Central memory CD8-positive, alpha-beta T cell (primary cell): ENCODE measurements at regions not wholly inside any gene's neighbourhood (a gene's known extent, or its start where the extent isn't known, plus 50 kb on each side); places are given as distances from the start of the nearest gene placed in this dataset.

Experiments used
- ATAC-seq: fragments of 150-1000 bp; cut with Tn5 transposase; replicated peaks from 2 replicates; pipeline ENCODE4 v1.10.0; 2022; ENCODE audit warnings: mild to moderate bottlenecking, moderate FRiP score, moderate number of reproducible peaks; ENCODE audit not compliant: poor library complexity, severe bottlenecking; ENCODE audit errors: extremely low read depth
- DNase-seq, 2 donors: peaks; one replicate each; pipeline ENCODE4 v3.0.0; 2021; ENCODE audit warnings: low spot score in 2 of 2
- H3K27ac Mint-ChIP-seq: one replicate; pipeline ENCODE4 v1.8.0; 2022; ENCODE audit warnings: low read depth, mild to moderate bottlenecking, moderate library complexity, mixed read lengths
- H3K27me3 Mint-ChIP-seq: one replicate; pipeline ENCODE4 v1.8.0; 2022; ENCODE audit warnings: mixed read lengths
- H3K36me3 Mint-ChIP-seq: one replicate; pipeline ENCODE4 v1.8.0; 2022; ENCODE audit warnings: mild to moderate bottlenecking, moderate library complexity, mixed read lengths; ENCODE audit not compliant: insufficient read depth
- H3K4me1 Mint-ChIP-seq: one replicate; pipeline ENCODE4 v1.8.0; 2022; ENCODE audit warnings: mixed read lengths
- H3K4me3 Mint-ChIP-seq: one replicate; pipeline ENCODE4 v1.8.0; 2022; ENCODE audit warnings: mild to moderate bottlenecking, moderate library complexity, mixed read lengths
- H3K9me3 Mint-ChIP-seq: one replicate; pipeline ENCODE4 v1.8.0; 2022; ENCODE audit warnings: mixed read lengths

- no peaks in the 10 kb centered on the region for H3K36me3 Mint-ChIP-seq
- no peak overlapping the region for H3K4me3 Mint-ChIP-seq
- no peak overlapping the region for H3K27ac Mint-ChIP-seq
- no peak for DNase-seq
- peaks cover 48% of the 10 kb centered on the region for H3K27me3 Mint-ChIP-seq
- no peak for ATAC-seq
- no peaks in the 10 kb centered on the region for H3K9me3 Mint-ChIP-seq
- H3K4me1 Mint-ChIP-seq: no peaks in the 10 kb centered on the region
These were observed 129.5 kb upstream of the FSTL4 start for GRCh38 chr5:133741818-133742355.

DNA sequence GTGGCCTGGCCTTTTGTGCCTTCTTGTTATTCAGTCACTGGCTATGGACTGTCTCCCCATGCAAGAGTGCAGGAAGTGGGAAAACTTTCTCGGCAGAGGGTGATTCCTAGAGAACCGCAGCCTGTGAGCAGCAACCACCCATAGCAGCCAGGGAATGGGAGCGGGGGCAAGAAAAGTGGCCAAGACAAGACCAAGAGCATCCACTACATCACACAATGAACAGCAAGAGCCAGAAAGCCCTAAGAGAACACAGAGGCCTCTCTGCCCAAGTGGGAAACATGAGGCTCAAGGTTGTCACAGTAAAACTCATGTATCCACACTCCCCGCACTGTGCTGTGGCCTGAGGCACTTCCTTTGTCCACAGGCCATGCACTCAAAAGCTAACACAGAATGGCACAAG lies 129.1 kb upstream of the FSTL4 start:
- no peak for DNase-seq
- no peak overlapping the region for H3K27ac Mint-ChIP-seq

DNA sequence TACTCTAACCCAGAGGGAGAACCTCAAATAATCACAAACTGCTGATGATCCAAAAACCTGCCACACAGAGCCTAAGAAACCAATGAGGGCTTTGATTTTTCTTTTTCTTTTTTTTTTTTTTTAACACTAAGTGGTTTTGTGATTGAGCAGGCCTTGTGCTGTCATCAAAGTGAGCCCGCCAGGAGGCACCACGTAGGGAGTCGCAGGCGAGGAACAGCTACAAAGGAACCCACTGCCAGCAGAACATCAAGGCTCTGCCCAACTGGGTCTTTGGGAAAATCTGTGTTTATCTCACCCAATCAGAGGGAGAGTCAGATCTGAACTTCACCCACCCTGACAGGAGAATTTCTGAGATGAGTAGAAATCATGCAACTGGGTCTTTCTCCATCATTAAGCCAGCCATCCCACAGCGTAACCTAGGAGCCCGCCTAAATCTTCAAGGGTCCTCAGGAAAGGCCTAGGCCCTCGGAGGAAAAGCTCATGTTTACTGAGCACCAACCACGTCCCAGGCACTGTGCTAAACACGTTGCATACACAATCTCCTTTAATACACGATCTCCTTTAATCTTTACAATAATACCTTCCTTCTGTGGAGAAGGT lies 126.9 kb upstream of the FSTL4 start:
- no peaks in the 10 kb centered on the region for H3K4me1 Mint-ChIP-seq
- no peaks in the 10 kb centered on the region for H3K36me3 Mint-ChIP-seq
- H3K9me3 Mint-ChIP-seq: no peaks in the 10 kb centered on the region
- no peak overlapping the region for H3K4me3 Mint-ChIP-seq
- DNase-seq (no peak), ATAC-seq (no peak)
- H3K27ac Mint-ChIP-seq: no peak overlapping the region
- H3K27me3 Mint-ChIP-seq: peaks cover 49% of the 10 kb centered on the region

More for the DNA sequence above, 129.1 kb upstream of the FSTL4 start:
- no peaks in the 10 kb centered on the region for H3K4me1 Mint-ChIP-seq
- no peaks in the 10 kb centered on the region for H3K36me3 Mint-ChIP-seq
- no peak overlapping the region for H3K4me3 Mint-ChIP-seq
- H3K9me3 Mint-ChIP-seq: no peaks in the 10 kb centered on the region
- ATAC-seq: no peak
- peaks cover 49% of the 10 kb centered on the region for H3K27me3 Mint-ChIP-seq

GRCh38 chr5:133738271-133738670 lies 125.9 kb upstream of the FSTL4 start:
- Mint-ChIP-seq H3K27ac (no peak overlapping the region), H3K36me3 (no peaks in the 10 kb centered on the region), H3K27me3 (peaks cover 50% of the 10 kb centered on the region), H3K4me1 (no peaks in the 10 kb centered on the region), H3K4me3 (no peak overlapping the region), H3K9me3 (no peaks in the 10 kb centered on the region)
- ATAC-seq: no peak
- DNase-seq: no peak

DNA sequence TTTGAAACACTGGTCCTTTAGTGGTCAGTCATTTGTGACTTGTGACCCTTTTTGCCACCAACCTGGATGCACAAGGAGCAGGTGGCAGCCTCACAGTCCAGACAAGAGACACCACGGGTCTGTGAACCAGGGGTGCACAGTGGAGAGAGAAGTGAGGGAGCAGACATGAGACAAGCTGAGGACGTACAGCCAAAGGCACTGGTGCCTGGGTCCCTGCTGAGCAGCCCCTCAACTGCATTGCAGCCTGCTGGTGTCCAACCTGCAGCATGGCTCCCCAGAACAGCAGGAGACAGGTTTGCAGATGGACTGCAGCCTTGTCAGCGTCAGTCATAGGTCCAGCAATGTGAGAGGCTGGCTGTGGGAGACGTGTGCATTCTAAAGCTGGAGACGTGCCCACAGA lies 124.2 kb upstream of the FSTL4 start:
- Mint-ChIP-seq H3K9me3 (no peaks in the 10 kb centered on the region), H3K4me1 (no peaks in the 10 kb centered on the region), H3K4me3 (no peak overlapping the region), H3K27me3 (peaks cover 46% of the 10 kb centered on the region), H3K36me3 (no peaks in the 10 kb centered on the region), H3K27ac (no peak overlapping the region)
- ATAC-seq (no peak), DNase-seq (no peak)

- ATAC-seq (no peak), DNase-seq (no peak)
- Mint-ChIP-seq H3K27ac (no peak overlapping the region), H3K27me3 (peaks cover 43% of the 10 kb centered on the region), H3K9me3 (no peaks in the 10 kb centered on the region), H3K4me3 (no peak overlapping the region), H3K36me3 (no peaks in the 10 kb centered on the region), H3K4me1 (no peaks in the 10 kb centered on the region)
These were observed 123.0 kb upstream of the FSTL4 start for GRCh38 chr5:133735346-133735745.

GRCh38 chr5:133734916-133735315 lies 122.6 kb upstream of the FSTL4 start:
- Mint-ChIP-seq H3K27me3 (peaks cover 41% of the 10 kb centered on the region), H3K9me3 (no peaks in the 10 kb centered on the region), H3K4me1 (no peaks in the 10 kb centered on the region), H3K27ac (no peak overlapping the region), H3K36me3 (no peaks in the 10 kb centered on the region), H3K4me3 (no peak overlapping the region)
- DNase-seq (no peak), ATAC-seq (no peak)

DNA sequence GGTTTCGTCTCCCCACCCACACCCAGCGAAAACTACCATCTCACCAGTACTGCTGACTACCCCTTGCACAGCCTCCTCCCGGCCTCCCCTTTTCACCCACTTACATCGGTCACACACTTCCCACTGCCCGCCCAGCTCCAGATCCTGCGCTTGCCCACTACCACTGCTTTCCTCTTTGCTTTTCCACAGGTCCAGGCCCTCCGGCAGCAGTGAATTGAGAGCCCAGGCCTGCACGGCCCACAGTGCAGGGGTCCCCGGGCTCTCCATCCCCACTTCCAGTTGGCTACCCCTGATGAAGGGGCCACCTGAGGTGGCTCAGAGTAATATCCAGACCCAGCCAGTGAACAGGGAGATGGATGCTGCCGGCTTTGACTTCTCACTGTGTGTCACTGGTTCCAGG lies 120.2 kb upstream of the FSTL4 start:
- ATAC-seq: no peak
- H3K4me1 Mint-ChIP-seq: no peaks in the 10 kb centered on the region
- no peaks in the 10 kb centered on the region for H3K36me3 Mint-ChIP-seq
- no peaks in the 10 kb centered on the region for H3K9me3 Mint-ChIP-seq
- H3K4me3 Mint-ChIP-seq: no peak overlapping the region
- H3K27ac Mint-ChIP-seq: no peak overlapping the region
- peaks cover 34% of the 10 kb centered on the region for H3K27me3 Mint-ChIP-seq
- no peak for DNase-seq

DNA sequence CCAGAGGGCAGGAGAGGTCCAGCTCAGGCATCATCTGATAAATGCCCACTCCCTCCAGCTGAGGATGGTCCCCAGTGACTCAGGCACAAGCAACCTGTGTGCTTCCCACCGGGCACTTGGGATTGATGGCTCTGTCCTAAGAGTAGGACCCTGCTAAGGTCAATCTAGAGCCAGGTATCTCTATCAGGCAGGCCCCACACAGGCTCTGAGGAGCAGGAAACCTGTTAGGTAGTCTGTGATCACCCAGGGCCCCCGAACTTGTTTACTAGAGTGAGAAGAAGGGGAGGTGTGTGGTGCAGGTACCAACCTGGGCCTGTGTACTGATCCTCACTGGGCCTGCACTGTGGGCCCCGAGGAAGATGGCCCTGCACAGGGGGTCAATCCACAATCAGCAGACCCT lies 119.6 kb upstream of the FSTL4 start:
- no peak overlapping the region for H3K4me3 Mint-ChIP-seq
- no peaks in the 10 kb centered on the region for H3K9me3 Mint-ChIP-seq
- no peaks in the 10 kb centered on the region for H3K4me1 Mint-ChIP-seq
- no peak overlapping the region for H3K27ac Mint-ChIP-seq
- no peak for DNase-seq
- peaks cover 34% of the 10 kb centered on the region for H3K27me3 Mint-ChIP-seq
- no peak for ATAC-seq
- H3K36me3 Mint-ChIP-seq: peaks cover 2% of the 10 kb centered on the region

GRCh38 chr5:133730866-133731265 lies 118.5 kb upstream of the FSTL4 start:
- no peak overlapping the region for H3K4me3 Mint-ChIP-seq
- no peak for ATAC-seq
- no peak overlapping the region for H3K27ac Mint-ChIP-seq
- H3K9me3 Mint-ChIP-seq: no peaks in the 10 kb centered on the region
- peaks cover 44% of the 10 kb centered on the region for H3K27me3 Mint-ChIP-seq
- H3K4me1 Mint-ChIP-seq: no peaks in the 10 kb centered on the region
- DNase-seq: no peak
- H3K36me3 Mint-ChIP-seq: peaks cover 2% of the 10 kb centered on the region

DNA sequence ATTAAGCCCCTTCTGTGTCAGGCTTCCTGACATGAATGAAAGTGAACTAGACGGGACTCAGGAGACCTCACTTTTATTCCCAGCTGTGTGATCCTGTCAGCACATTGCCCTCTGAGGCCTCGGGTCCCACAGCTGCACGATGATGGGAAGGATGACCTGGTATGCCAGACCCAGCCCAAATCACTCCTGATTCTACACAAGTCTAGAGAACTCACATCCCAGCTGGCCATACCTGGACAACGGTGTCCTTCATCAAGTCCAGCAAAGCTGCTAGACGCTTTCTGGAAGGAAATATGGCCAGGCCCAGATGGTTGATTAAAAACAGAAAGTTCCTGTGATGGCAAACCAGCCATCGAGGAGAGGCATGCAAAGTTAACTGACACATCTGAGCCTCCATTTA lies 118.0 kb upstream of the FSTL4 start:
- no peak for DNase-seq
- Mint-ChIP-seq H3K4me3 (no peak overlapping the region), H3K9me3 (no peaks in the 10 kb centered on the region), H3K27ac (no peak overlapping the region), H3K27me3 (peaks cover 49% of the 10 kb centered on the region), H3K36me3 (peaks cover 2% of the 10 kb centered on the region), H3K4me1 (no peaks in the 10 kb centered on the region)
- ATAC-seq: no peak

DNA sequence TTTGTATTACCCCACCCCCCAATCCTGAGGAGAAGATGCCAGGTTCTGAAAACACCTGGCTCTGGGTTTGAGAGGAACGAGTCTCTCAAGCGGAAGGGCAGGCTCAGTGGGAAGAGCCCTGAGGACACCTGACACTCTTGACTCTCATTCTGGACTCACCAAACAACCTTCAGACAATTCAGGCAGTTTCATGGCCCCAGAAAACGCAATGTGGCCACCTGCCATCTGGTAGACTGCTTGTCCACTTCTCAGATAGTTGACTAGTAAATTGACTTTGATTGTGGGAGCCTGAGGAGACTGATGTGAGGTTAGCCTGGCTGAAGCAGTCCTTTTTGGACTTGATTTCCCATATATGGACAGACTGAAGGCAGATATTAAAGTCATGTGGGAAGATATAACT lies 117.5 kb upstream of the FSTL4 start:
- Mint-ChIP-seq H3K36me3 (peaks cover 2% of the 10 kb centered on the region), H3K27ac (no peak overlapping the region), H3K4me3 (no peak overlapping the region), H3K9me3 (no peaks in the 10 kb centered on the region), H3K27me3 (peaks cover 55% of the 10 kb centered on the region), H3K4me1 (no peaks in the 10 kb centered on the region)
- ATAC-seq (no peak), DNase-seq (no peak)

DNA sequence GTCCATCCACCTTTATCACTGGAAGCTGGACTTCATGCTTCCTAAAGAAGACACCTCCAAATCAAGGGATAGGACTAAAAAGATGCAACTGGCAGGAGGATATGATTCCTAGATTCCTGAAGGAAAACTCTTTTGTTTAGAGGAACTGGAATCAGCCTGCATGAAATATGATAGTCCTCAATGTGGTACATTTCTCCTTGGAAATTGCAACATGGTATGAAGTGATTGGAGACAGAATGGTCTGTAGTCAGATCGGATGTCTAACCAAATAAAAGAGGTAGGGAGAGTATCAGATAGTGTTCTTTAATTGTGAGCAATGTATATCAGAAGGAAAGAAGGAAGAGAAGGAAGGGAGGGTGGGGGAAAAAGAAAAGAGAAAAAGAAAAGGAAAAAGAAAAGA lies 116.1 kb upstream of the FSTL4 start:
- Mint-ChIP-seq H3K4me1 (no peaks in the 10 kb centered on the region), H3K36me3 (peaks cover 2% of the 10 kb centered on the region), H3K4me3 (no peak overlapping the region), H3K27me3 (peaks cover 59% of the 10 kb centered on the region), H3K9me3 (no peaks in the 10 kb centered on the region), H3K27ac (no peak overlapping the region)
- no peak for ATAC-seq
- no peak for DNase-seq
